Aorta (tissue), 5 donors: ENCODE measurements at regions not wholly inside any gene's neighbourhood (a gene's known extent, or its start where the extent isn't known, plus 50 kb on each side); places are given as distances from the start of the nearest gene placed in this dataset.

Source experiments
- ATAC-seq: fragments of 200-7000 bp; cut with Tn5 transposase; one replicate; pipeline ENCODE4 v1.9.1; 2022; ENCODE audit warnings: moderate library complexity; ENCODE audit not compliant: low FRiP score
- DNase-seq, 2 donors: peaks; one replicate each; pipeline ENCODE4 v3.0.0-alpha.2; 2020
- H3K27ac ChIP-seq, 2 donors: one replicate each; pipeline ENCODE4 v1.5.1; 2013; ENCODE audit warnings: low read length in 2 of 2, mild to moderate bottlenecking in 2 of 2, moderate library complexity in 2 of 2, control low read depth in 1 of 2, inconsistent platforms in 1 of 2, low read depth in 1 of 2
- H3K27me3 ChIP-seq, 2 donors: one replicate each; pipeline ENCODE4 v1.6.1; 2013; ENCODE audit warnings: control low read depth in 1 of 2, low read length in 1 of 2, mild to moderate bottlenecking in 1 of 2, moderate library complexity in 1 of 2; ENCODE audit not compliant: insufficient read depth in 2 of 2, control insufficient read depth in 1 of 2
- H3K36me3 ChIP-seq, 2 donors: one replicate each; pipeline ENCODE4 v1.6.1; 2013; ENCODE audit warnings: control low read depth in 1 of 2, low read length in 1 of 2, mild to moderate bottlenecking in 1 of 2; ENCODE audit not compliant: insufficient read depth in 2 of 2, control insufficient read depth in 1 of 2
- H3K4me1 ChIP-seq, 2 donors: one replicate each; pipeline ENCODE4 v1.6.1; 2013; ENCODE audit warnings: low read length in 2 of 2, control low read depth in 1 of 2, mild to moderate bottlenecking in 1 of 2, moderate library complexity in 1 of 2; ENCODE audit not compliant: insufficient read depth in 2 of 2, control insufficient read depth in 1 of 2
- H3K4me3 ChIP-seq, 2 donors: one replicate each; pipeline ENCODE4 v1.5.1; 2013; ENCODE audit warnings: low read length in 2 of 2, control low read depth in 1 of 2, mild to moderate bottlenecking in 1 of 2
- H3K9me3 ChIP-seq: one replicate; pipeline ENCODE4 v1.6.1; 2013; ENCODE audit warnings: mild to moderate bottlenecking, low read length; ENCODE audit not compliant: control insufficient read depth
- WGBS, 2 donors: extraction: QIAGEN DNeasy Blood & Tissue Kit; methylation state at CpG; one replicate each; pipeline ENCODE4 v1.1.7; 2013; 5-methylcytosine and 5-hydroxymethylcytosine counted together
- intact Hi-C, 2 donors: fragments of 100-400 bp; cut with DNase I; formaldehyde crosslinking; loops; one replicate each; pipeline versions ENCODE4 v1.14.2 to v1.15.0; 2022
- donor health status: healthy with polysubstance abuse.
- donor health status: Bipolar disorder and iron deficiency.
- donor health status: DM: no; HTN: no; CAD: no.
- donor health status: DM: no; HTN: no; CAD: no.
- donor health status: DM: yes; HTN: yes; CAD: no.

DNA sequence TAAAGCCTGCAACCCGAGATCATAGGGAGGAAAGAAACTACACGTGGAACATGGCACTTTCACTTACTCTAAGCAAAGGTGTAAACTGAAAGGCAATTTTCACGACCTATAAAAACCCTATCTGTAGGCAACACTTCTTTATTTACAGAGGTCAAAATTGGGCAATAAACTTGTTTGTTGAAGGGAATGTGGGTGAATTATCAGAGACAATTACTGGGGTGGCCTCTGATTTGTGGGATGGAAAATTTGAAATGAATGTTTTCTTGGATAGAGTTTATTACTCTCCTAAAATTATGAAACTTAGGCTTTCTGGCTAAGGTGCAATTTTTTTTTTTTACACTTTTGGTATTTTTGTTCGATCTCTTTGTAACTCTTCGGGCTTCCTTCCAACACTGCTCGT lies 734.1 kb upstream of the TENM3 start:
- Histone ChIP-seq H3K9me3 (no peaks in the 10 kb centered on the region), H3K27me3 (no peaks in the 10 kb centered on the region), H3K27ac (no peak overlapping the region), H3K4me3 (no peak overlapping the region), H3K36me3 (no peaks in the 10 kb centered on the region), H3K4me1 (no peaks in the 10 kb centered on the region)
- WGBS, 2 donors = 32 to 44% methylated on average over 6 of the region's 6 CpGs
- no peak for DNase-seq
- intact Hi-C loops = no loop called here
- ATAC-seq = no peak

DNA sequence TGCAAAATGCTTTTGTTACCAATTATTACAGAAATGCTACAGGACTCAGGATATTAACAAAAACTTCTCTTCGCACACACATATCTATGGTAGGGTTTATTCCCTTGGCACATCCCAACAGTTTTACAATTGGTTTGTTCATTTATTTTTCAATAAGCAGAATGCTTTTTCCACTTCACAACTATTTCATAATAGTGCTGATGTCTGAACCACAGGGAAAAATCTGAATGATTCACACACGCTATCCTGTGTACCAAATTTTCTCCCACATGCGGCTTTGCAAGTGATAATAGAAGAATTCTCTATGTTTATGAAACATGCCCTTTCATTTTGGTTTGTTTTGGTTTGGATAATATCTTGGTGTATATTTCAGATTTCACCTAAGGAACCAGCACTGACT lies 725.7 kb upstream of the TENM3 start:
- intact Hi-C loops = no loop called here
- Histone ChIP-seq H3K4me1 (no peaks in the 10 kb centered on the region), H3K27me3 (no peaks in the 10 kb centered on the region), H3K36me3 (no peaks in the 10 kb centered on the region), H3K27ac (no peak overlapping the region), H3K9me3 (peaks cover 1% of the 10 kb centered on the region), H3K4me3 (no peak overlapping the region)
- ATAC-seq (no peak), DNase-seq (no peak)
- 87 to 89% methylated on average over 3 of the region's 3 CpGs for WGBS, 2 donors

DNA sequence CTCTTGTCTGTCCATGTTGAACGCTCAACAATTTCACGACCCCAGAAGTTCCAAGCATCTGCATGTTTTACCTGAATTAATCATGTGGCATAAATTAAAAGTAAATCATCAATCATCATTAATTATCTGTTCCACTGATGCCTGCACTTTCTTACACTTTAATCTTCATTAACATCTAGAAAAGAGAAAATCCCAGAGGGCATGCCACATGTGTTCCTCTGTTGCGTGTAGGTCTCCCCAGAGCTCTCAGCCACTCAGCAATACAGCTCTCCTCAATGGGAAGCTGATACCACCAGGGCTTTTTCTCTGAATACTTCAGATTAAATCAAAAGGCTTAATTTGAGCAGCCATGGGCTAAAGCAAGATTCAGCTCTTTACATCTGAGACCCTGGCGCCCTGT lies 722.4 kb upstream of the TENM3 start:
- Histone ChIP-seq H3K27me3 (no peaks in the 10 kb centered on the region), H3K36me3 (no peaks in the 10 kb centered on the region), H3K4me1 (no peaks in the 10 kb centered on the region), H3K4me3 (no peak overlapping the region), H3K27ac (no peak overlapping the region), H3K9me3 (peaks cover 1% of the 10 kb centered on the region)
- WGBS, 2 donors = 92 to 93% methylated on average over 4 of the region's 4 CpGs
- DNase-seq = no peak
- ATAC-seq = no peak
- intact Hi-C loops = loop anchor here in 1 of 2 donors (10.0 kb wide), 1 partner anchor 376 kb away; no protein-coding TSS in a partner anchor

DNA sequence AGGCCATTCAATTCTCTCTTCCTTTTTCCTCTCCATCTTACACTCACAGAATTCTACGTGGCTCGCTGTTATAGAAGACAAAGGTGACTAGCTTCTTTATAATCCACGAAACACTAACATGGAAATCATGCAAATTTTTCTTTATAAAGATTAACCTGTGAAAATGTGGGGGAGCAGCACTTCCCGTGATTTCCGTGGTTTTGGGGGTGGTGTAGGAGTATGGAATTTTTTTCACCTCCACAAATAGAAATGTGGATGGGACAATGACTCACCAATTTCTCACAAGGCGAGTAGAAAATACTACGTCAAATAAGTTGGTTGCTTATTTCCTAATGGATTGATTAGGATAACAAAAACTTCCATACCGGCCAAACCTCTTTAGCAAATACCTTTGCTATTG lies 719.2 kb upstream of the TENM3 start:
- Histone ChIP-seq H3K27ac (no peak overlapping the region), H3K9me3 (no peaks in the 10 kb centered on the region), H3K4me1 (no peaks in the 10 kb centered on the region), H3K4me3 (no peak overlapping the region), H3K27me3 (no peaks in the 10 kb centered on the region), H3K36me3 (no peaks in the 10 kb centered on the region)
- 79 to 80% methylated on average over 8 of the region's 8 CpGs for WGBS, 2 donors
- no peak for ATAC-seq
- no peak for DNase-seq
- intact Hi-C loops = loop anchor here in 1 of 2 donors (10.0 kb wide), 1 partner anchor 379 kb away; no protein-coding TSS in a partner anchor

DNA sequence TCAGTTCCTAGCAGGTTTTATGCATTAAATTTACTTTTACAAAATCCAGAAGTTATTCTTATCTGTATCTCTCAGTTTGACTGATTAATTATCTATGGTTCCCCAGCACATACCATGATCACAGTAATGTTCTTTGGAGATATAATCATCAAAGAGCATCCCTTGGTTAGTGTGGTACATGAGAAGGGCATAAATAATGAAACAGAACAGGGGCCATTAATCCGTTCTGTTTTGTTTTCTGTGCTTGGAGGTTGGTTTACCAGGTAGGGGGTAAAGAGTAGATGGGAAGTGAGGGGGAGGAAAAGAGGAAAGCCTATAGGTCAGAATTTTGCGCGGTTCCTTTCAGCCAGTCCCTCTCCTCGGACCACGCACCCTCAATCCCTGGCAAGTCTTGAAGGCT lies 718.7 kb upstream of the TENM3 start:
- intact Hi-C loops = loop anchor here in 1 of 2 donors (10.0 kb wide), 1 partner anchor 380 kb away; no protein-coding TSS in a partner anchor
- Histone ChIP-seq H3K27ac (no peak overlapping the region), H3K4me1 (no peaks in the 10 kb centered on the region), H3K9me3 (no peaks in the 10 kb centered on the region), H3K4me3 (no peak overlapping the region), H3K27me3 (no peaks in the 10 kb centered on the region), H3K36me3 (no peaks in the 10 kb centered on the region)
- ATAC-seq = no peak
- no peak for DNase-seq
- WGBS, 2 donors = 65 to 71% methylated on average over 5 of the region's 5 CpGs

DNA sequence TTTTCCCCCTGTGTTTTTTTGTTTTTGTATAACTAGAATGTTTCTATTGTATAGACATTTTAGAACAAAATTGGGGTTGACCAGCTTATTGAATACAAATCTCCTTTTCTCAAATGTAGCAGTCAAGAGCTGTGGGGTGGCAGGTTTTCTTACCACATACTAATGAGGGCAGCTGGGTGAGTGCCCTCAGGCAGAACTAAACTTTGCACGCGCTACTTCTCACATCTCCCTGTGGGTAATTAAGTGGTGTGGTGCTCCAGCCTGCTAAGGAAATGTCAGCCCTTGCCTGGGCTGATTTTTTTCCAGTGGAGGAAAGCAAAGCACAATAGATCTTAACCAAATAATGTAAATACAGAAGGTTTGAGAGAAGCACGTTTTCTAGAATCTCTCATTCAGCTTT lies 717.6 kb upstream of the TENM3 start:
- no peaks in the 10 kb centered on the region for H3K9me3 ChIP-seq
- 18 to 32% methylated on average over 3 of the region's 3 CpGs for WGBS, 2 donors
- H3K36me3 ChIP-seq = no peaks in the 10 kb centered on the region
- H3K27ac ChIP-seq = no peak overlapping the region
- ATAC-seq (no peak), DNase-seq (no peak)
- H3K4me1 ChIP-seq = no peaks in the 10 kb centered on the region
- no peaks in the 10 kb centered on the region for H3K27me3 ChIP-seq
- H3K4me3 ChIP-seq = no peak overlapping the region
- intact Hi-C loops = loop anchor here in 1 of 2 donors (10.0 kb wide), 1 partner anchor 381 kb away; no protein-coding TSS in a partner anchor

DNA sequence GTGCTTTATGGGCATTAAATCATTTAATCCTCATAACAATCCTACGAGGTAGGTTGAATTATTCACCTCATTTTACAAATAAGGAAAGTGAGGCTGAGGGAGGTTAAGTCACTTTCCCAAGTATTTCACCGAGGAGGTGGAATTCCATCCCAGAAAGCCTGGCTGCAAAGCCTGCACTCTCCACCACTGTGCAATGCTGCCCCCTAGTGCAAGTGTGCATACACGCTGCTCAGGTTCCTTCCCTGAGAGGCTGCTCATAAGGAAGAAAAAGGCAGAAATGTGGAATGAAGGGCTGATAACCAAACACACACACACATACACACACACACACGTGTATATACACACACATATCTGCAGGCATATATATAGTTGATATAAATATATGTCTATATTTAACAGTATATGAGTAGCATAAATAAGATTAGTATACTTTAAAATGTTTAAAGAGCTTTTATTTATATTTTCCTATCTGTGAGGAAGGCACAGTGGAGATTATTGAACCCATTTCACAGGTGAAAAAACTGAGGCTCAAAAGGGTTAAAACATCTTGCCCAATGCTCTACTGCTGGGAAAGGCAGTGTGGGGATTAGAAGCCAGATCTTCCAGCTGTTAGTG lies 714.5 kb upstream of the TENM3 start:
- intact Hi-C loops = loop anchor here in 1 of 2 donors (10.0 kb wide), 1 partner anchor 384 kb away; no protein-coding TSS in a partner anchor
- peak; percentile 37 for ATAC-seq
- 4 to 7% methylated on average over 4 of the region's 4 CpGs for WGBS, 2 donors
- H3K9me3 ChIP-seq = no peaks in the 10 kb centered on the region
- DNase-seq = peak; percentile 48 to 76
- H3K27me3 ChIP-seq = no peaks in the 10 kb centered on the region
- H3K4me1 ChIP-seq = no peaks in the 10 kb centered on the region
- H3K27ac ChIP-seq = no peak overlapping the region
- H3K36me3 ChIP-seq = no peaks in the 10 kb centered on the region
- no peak overlapping the region for H3K4me3 ChIP-seq

DNA sequence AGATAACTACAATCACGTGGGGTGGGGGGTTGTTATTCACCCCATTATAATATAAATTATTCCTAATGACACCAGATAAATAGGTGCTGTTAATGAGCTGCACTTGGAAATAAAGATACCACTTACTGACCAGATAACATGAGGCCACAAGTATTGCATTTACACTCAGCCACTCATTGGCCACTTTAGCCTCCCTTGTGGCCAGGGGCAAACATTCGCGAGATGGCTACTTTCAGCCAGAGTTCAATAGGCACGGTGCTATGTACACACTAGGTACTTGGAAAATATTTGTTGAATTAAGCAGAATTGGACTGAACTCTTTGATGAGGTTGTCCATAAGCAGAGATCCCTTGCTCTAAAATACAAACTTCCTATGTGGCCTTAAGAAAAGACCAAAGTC lies 713.7 kb upstream of the TENM3 start:
- ATAC-seq = no peak
- no peaks in the 10 kb centered on the region for H3K4me1 ChIP-seq
- H3K9me3 ChIP-seq = no peaks in the 10 kb centered on the region
- intact Hi-C loops = loop anchor here in 1 of 2 donors (10.0 kb wide), 1 partner anchor 385 kb away; no protein-coding TSS in a partner anchor
- no peak for DNase-seq
- no peak overlapping the region for H3K4me3 ChIP-seq
- 27 to 33% methylated on average over 4 of the region's 4 CpGs for WGBS, 2 donors
- H3K27me3 ChIP-seq = no peaks in the 10 kb centered on the region
- H3K36me3 ChIP-seq = no peaks in the 10 kb centered on the region
- no peak overlapping the region for H3K27ac ChIP-seq

DNA sequence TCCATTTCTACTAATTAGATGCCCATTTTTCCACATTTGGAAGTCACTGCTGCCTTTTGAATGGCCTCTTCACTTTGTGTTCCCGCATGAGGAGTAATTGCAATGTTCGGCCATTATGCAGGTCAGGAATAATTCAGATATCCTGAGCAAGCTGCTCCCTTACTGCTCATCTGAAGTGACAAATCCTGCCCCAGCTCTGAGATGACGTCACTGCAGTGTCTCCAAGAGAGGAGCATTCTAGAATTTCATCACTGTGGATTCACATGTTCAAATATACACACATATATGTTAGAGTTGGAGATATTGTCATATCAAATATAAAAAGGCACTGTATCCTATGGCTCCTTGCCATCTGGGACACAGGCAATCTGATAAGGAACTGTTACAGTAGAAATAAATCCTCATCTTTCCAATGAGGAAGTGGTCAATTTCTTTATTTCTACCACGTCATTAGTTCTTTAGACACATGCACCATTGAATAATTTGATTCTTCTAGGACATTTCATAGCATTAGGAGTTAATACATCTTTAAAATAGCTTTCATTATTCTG lies 706.9 kb upstream of the TENM3 start:
- H3K36me3 ChIP-seq = no peaks in the 10 kb centered on the region
- 79 to 80% methylated on average over 4 of the region's 4 CpGs for whole genome bisulfite sequencing, 2 donors
- peaks cover 0 to 2% of the 10 kb centered on the region in 2 donors for H3K27me3 ChIP-seq
- ATAC-seq (no peak), DNase-seq (no peak)
- no peak overlapping the region for H3K4me3 ChIP-seq
- H3K9me3 ChIP-seq = peaks cover 1% of the 10 kb centered on the region
- H3K27ac ChIP-seq = no peak overlapping the region
- H3K4me1 ChIP-seq = no peaks in the 10 kb centered on the region
- intact Hi-C loops = no loop called here
